ENCODE measurements at regions not wholly inside any gene's neighbourhood (a gene's known extent, or its start where the extent isn't known, plus 50 kb on each side); places are given as distances from the start of the nearest gene placed in this dataset.

DNA sequence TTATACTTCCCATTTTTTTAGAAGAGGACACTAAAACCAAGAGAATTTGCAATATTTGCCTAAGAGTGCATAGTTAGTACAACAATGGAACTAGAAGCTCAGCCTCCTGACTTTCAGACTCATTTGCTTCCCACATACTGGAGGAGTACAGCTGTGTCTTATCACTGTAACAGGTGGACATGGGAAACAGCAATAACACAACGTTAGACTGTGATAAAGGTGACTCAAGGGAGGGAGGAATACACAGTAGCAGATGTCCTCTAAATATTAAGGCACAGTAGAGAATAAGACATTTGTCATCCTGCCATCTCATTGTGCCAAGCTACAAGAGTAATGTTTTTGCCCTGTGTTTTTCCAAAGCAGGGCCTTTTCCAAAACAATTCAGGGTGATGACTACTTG, 55.4 kb upstream of the JAK1 start (continued):
- TF ChIP-seq, protein P1, sequence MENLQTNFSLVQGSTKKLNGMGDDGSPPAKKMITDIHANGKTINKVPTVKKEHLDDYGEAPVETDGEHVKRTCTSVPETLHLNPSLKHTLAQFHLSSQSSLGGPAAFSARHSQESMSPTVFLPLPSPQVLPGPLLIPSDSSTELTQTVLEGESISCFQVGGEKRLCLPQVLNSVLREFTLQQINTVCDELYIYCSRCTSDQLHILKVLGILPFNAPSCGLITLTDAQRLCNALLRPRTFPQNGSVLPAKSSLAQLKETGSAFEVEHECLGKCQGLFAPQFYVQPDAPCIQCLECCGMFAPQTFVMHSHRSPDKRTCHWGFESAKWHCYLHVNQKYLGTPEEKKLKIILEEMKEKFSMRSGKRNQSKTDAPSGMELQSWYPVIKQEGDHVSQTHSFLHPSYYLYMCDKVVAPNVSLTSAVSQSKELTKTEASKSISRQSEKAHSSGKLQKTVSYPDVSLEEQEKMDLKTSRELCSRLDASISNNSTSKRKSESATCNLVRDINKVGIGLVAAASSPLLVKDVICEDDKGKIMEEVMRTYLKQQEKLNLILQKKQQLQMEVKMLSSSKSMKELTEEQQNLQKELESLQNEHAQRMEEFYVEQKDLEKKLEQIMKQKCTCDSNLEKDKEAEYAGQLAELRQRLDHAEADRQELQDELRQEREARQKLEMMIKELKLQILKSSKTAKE (IDR thresholded peaks at IDR 0.05; ENCODE audit: low read depth, poor library complexity, severe bottlenecking), result no peak
- TF ChIP-seq ETV6 (conservative IDR thresholded peaks at IDR 0.05 in 1 of 2, IDR thresholded peaks at IDR 0.05 in 1 of 2; ENCODE audit: borderline replicate concordance in 1 of 2, low read depth in 1 of 2) (no peak), NFIC (IDR thresholded peaks at IDR 0.05; ENCODE audit: low read depth, low read length) (no peak), LARP7 (IDR thresholded peaks at IDR 0.05) (no peak), EGR1 (IDR thresholded peaks at IDR 0.05; ENCODE audit: borderline replicate concordance in 1 of 2, low read depth in 2 of 2, low read length in 2 of 2) (no peak), MLLT1 (IDR thresholded peaks at IDR 0.05) (no peak), E2F8 (IDR thresholded peaks at IDR 0.05; ENCODE audit: low read depth, partially characterized antibody) (no peak), ZNF24 (IDR thresholded peaks at IDR 0.05) (no peak), JUND (IDR thresholded peaks at IDR 0.05; ENCODE audit: low read depth, low read length) (no peak), CBFB (IDR thresholded peaks at IDR 0.05; ENCODE audit: low read depth) (no peak), MEF2B (IDR thresholded peaks at IDR 0.05; ENCODE audit: partially characterized antibody, poor library complexity, severe bottlenecking) (no peak)
